ENCODE measurements at regions not wholly inside any gene's neighbourhood (a gene's known extent, or its start where the extent isn't known, plus 50 kb on each side); places are given as distances from the start of the nearest gene placed in this dataset.

GRCh38 chr14:106822905-106823304, 1296.5 kb downstream of the TMEM121 start:
- no peaks in the 10 kb centered on the region for H3K9me3 ChIP-seq (replicated peaks)
- DNase-seq = no peak
- intact Hi-C loops (cut with micrococcal nuclease) = no loop called here
- H3K36me3 ChIP-seq = no peaks in the 10 kb centered on the region
- no peak overlapping the region for H3K4me3 ChIP-seq
- no peaks in the 10 kb centered on the region for H3K4me1 ChIP-seq
- TF ChIP-seq, protein P1, sequence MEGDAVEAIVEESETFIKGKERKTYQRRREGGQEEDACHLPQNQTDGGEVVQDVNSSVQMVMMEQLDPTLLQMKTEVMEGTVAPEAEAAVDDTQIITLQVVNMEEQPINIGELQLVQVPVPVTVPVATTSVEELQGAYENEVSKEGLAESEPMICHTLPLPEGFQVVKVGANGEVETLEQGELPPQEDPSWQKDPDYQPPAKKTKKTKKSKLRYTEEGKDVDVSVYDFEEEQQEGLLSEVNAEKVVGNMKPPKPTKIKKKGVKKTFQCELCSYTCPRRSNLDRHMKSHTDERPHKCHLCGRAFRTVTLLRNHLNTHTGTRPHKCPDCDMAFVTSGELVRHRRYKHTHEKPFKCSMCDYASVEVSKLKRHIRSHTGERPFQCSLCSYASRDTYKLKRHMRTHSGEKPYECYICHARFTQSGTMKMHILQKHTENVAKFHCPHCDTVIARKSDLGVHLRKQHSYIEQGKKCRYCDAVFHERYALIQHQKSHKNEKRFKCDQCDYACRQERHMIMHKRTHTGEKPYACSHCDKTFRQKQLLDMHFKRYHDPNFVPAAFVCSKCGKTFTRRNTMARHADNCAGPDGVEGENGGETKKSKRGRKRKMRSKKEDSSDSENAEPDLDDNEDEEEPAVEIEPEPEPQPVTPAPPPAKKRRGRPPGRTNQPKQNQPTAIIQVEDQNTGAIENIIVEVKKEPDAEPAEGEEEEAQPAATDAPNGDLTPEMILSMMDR (IDR thresholded peaks at IDR 0.05; ENCODE audit: borderline replicate concordance) = no peak
- H3K27ac ChIP-seq (replicated peaks) = no peak overlapping the region
- H3K27me3 ChIP-seq (ENCODE audit: low read depth) = peaks cover 43% of the 10 kb centered on the region

GRCh38 chr14:106823552-106823951, 1297.2 kb downstream of the TMEM121 start:
- H3K27me3 ChIP-seq (ENCODE audit: low read depth) = peaks cover 42% of the 10 kb centered on the region
- no peaks in the 10 kb centered on the region for H3K4me1 ChIP-seq
- no peak overlapping the region for H3K27ac ChIP-seq (replicated peaks)
- H3K9me3 ChIP-seq (replicated peaks) = no peaks in the 10 kb centered on the region
- DNase-seq = no peak
- H3K36me3 ChIP-seq = no peaks in the 10 kb centered on the region
- TF ChIP-seq, protein P1 (IDR thresholded peaks at IDR 0.05; ENCODE audit: borderline replicate concordance) = no peak
- H3K4me3 ChIP-seq = no peak overlapping the region
- intact Hi-C loops (cut with micrococcal nuclease) = no loop called here

DNA sequence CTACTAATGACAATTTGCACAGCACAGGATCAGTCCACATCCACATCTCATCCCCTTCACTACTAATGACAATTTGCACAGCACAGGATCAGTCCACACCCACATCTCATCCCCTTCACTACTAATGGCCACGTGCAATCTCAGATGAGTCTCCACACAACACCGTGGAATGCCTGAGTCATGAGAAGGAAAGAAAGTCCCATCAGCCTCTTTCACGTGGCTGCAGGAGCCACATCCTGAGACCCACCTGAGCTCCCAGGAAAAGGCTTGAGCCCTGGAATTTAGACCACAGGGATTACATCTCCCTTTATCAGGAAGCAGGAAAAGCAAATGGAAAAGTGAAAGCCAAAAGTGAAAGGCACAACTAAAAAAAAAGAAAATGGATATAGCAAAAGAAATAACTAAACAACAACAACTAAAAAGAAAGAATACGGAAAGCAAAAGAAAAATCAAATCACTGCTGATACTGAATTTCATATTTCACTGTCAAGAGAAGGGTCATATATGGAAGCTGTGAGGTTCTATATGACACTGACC, 1300.5 kb downstream of the TMEM121 start:
- Histone ChIP-seq H3K27ac (replicated peaks) (no peak overlapping the region), H3K9me3 (replicated peaks) (no peaks in the 10 kb centered on the region), H3K4me3 (no peak overlapping the region), H3K27me3 (ENCODE audit: low read depth) (peaks cover 36% of the 10 kb centered on the region), H3K36me3 (no peaks in the 10 kb centered on the region), H3K4me1 (no peaks in the 10 kb centered on the region)
- no peak for DNase-seq
- intact Hi-C loops (cut with micrococcal nuclease) = no loop called here
- TF ChIP-seq, protein P1 (IDR thresholded peaks at IDR 0.05; ENCODE audit: borderline replicate concordance) = no peak

- Histone ChIP-seq H3K4me3 (no peak overlapping the region), H3K27ac (replicated peaks) (no peak overlapping the region), H3K4me1 (no peaks in the 10 kb centered on the region), H3K36me3 (no peaks in the 10 kb centered on the region), H3K9me3 (replicated peaks) (no peaks in the 10 kb centered on the region), H3K27me3 (ENCODE audit: low read depth) (peaks cover 12% of the 10 kb centered on the region)
- DNase-seq = no peak
- TF ChIP-seq, protein P1 (IDR thresholded peaks at IDR 0.05; ENCODE audit: borderline replicate concordance) = no peak
- intact Hi-C loops (cut with micrococcal nuclease) = no loop called here
These were observed 1304.9 kb downstream of the TMEM121 start for GRCh38 chr14:106831322-106831720.

DNA sequence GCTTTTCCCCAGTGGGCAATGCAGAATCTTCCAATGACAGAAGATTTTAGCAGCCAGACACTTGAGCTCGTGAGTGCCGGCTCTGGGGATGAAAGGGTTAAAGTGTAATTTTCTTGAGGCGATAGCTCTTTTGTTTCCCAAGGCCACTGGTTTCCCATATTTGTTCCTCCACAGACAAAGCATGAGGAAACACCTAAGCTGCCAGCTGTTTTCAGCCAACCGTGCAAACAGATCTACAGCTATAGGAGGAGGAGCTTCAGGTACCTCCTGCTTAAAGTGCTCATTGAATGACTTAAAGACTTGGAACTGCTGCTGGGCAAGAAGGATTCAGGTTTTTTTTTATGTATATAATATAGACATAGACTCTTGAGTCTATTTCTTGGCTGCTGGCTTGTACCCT, 1311.5 kb downstream of the TMEM121 start:
- no peak for DNase-seq
- Histone ChIP-seq H3K9me3 (replicated peaks) (no peaks in the 10 kb centered on the region), H3K4me3 (no peak overlapping the region), H3K27me3 (ENCODE audit: low read depth) (peaks cover 60% of the 10 kb centered on the region), H3K27ac (replicated peaks) (no peak overlapping the region), H3K4me1 (peaks cover 3% of the 10 kb centered on the region), H3K36me3 (no peaks in the 10 kb centered on the region)
- TF ChIP-seq, protein P1 (IDR thresholded peaks at IDR 0.05; ENCODE audit: borderline replicate concordance) = no peak
- intact Hi-C loops (cut with micrococcal nuclease) = no loop called here
